HL-60 (cell line): ENCODE measurements at regions not wholly inside any gene's neighbourhood (a gene's known extent, or its start where the extent isn't known, plus 50 kb on each side); places are given as distances from the start of the nearest gene placed in this dataset.

Experiments used
- CTCF ChIP-seq: IDR thresholded peaks from one replicate; pipeline ENCODE4 v1.5.1; 2011; ENCODE audit warnings: low read length, control low read depth, inconsistent platforms; ENCODE audit not compliant: insufficient read depth
- POLR2AphosphoS5 ChIP-seq: IDR thresholded peaks from 2 replicates; pipeline ENCODE4 v1.6.1; 2012; ENCODE audit warnings: low read depth
- REST ChIP-seq: IDR thresholded peaks from 2 replicates; pipeline ENCODE4 v1.6.1; 2012; ENCODE audit warnings: low read depth; ENCODE audit not compliant: insufficient replicate concordance

GRCh38 chr9:80163889-80164288 lies 592.1 kb downstream of the TLE4 start:
- no peak for TF ChIP-seq CTCF
- TF ChIP-seq POLR2AphosphoS5: no peak
- no peak for TF ChIP-seq REST
